NCI-H345 treated with DMSO at 0.1 percent for 48 hours (cell line): ENCODE measurements at regions not wholly inside any gene's neighbourhood (a gene's known extent, or its start where the extent isn't known, plus 50 kb on each side); places are given as distances from the start of the nearest gene placed in this dataset.
"Not testable (repeated sequence)": the region's sequence is repeated elsewhere in the genome, so short reads cannot be mapped to it uniquely, and the experiment has no call there.

Experiments used
- DNase-seq: peaks from one replicate; lab custom pipeline; 2025; ENCODE audit not compliant: unreplicated experiment; lab: John Stamatoyannopoulos, UW

DNA sequence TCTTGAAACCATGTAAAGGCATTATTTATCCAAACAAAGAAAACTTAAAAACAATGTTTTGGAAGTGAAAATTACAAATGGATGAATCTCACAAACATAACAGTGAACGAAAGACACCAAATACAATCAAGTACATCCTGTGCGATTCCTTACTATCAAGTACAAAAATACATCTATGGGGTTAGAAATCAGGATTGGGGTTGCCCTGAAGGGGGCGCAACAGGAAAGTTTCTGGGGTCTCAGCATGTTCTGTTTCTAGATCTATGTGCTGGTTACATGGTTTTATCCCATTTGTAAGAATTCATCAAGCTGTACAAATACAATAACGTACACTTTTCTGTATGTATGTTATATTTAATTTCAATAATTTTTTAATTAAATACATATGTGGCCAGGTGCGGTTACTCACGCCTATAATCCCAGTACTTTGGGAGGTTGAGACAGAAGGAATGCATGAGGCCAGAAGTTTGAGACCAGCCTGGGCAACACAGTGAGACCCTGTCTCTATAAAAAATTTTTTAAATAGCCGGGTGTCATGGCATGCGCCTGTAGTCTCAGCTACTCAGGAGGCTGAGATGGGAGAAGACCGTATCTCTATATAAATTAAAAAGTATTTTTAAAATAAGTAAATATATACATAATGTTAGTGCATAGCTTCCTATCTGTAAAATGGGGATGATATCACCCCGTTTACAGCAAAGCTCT is 121.5 kb upstream of the SOD1 start:
- DNase-seq: no peak

DNA sequence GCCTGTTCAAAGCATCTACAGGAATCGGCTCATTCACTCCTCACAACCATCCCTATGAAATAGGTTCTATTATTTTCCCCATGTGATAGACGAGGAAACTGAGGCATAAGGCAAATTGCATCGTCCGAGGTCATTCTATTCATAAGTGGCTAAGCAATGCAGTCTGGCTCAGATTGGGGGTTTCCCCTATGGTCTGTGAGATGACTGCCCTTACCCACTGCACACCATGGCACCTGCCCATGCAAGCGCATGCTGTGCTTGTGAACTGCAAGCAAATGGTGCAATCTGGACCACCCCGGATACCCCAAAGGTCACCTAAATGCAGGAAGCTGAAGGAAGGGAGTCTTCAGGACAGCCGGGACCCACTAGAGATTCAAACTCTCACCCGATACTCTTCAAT is 123.4 kb upstream of the SOD1 start:
- no peak for DNase-seq

DNA sequence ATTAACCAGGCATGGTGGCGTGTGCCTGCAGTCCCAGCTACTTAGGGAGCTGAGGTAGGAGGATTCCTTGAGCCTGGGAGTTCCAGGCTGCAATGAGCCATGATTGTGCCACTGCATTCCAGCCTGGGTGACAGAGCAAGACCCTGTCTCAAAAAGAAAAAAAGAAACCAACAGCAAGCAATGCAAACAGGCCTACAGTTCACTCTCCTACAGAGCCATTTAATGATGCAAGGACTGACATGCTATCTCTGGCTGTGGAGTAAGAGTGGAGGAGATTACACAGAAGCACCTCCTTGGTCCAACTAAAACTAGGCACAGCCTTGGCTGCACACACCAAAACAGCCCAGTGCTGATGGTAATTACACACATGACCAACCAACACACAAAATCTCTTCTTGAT is 127.5 kb upstream of the SOD1 start:
- no peak for DNase-seq

DNA sequence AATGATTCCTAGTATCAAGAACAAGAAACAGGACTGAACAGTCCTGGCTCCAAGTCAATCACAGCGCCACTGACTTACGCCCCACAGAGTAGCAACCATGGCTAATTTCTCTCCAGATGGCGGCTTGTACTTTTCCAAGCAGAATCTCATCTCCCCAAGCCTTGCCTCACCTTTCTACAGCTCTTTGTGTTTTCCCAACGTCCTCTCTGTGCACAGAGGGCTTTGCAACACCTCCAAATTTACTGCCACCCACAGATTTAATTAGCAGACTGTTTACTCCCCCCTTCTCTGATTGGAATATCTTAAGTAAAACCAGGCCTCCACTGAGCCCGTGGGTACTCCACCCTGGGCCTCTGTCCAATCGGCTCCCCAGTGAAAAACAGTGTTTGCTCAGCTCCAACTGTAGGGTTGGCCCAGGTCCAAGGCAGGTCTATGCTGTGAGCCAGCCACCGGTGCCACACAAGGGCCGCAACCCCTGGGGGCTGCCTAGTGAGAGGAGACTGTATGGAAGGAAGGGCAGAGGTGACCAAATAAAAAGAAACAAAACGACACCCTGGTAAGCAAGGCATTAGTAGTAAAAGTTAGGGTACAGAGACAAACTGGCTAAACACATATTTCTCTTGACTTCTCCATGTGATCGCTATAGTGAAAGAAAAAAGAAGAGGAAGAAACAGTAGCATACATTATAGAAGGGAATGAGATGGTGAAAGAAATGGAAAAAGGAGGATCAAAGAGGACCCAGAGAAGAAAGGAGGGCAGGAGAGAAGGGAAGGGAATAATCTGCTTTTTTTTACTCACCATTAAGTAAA is 128.4 kb upstream of the SOD1 start:
- DNase-seq: peak; percentile 99

DNA sequence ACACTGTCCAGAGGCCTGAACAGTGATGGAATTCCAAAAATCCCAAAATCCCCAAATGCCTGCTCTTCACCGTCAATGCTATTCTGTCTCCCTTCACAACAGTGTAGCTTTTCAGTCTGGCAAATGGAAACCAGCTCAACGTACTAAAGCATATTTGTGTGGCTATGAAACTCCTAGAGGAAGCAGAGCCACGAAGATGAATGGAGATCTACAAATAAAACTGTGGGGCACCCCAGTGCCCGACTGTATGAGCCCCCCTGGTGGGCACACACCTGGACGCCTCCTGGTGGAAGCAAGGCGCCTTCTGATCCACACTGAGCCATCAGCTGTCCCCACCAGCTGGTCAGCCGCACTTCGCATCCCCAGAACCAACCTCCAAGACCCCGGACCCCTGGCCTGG is 129.1 kb upstream of the SOD1 start:
- no peak for DNase-seq

DNA sequence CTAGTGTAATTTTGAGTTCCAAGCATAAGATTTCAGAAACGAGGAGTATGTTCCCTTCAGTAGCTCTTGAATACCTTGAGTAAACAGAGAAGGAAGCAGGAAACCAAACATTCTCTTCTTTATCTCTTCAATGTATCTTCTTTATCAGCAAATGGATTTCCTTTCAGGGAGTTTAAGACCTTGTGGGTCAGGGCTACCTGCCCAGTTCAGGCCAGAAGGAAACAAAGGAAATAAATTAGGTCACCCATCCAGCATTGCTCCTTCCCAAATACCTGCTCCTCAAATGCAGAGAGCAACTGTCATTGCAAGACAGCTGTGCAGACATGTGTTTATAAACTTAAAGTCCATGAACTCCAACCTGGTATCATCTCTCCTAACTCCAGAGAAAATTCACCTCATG is 130.1 kb upstream of the SOD1 start:
- DNase-seq: no peak

DNA sequence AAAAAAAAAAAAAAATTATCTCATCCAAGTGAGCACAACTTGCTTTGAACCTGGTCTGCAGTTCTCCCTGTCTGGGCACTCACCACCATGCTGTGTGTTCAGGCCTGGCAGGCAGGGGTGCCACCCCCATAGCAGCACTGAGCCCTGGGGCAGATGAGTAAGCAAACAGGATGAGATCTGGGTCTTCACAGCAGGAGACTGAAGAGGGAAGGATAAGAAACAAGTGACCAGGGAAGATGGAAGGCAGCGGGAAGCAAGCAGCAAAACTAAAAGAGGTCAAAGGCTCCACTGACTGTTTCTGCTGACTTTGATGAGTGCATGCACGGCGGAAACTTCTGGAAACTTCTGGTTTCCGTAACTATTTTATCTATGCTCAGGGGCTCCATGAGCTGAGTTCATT is 133.5 kb upstream of the SOD1 start:
- no peak for DNase-seq

DNA sequence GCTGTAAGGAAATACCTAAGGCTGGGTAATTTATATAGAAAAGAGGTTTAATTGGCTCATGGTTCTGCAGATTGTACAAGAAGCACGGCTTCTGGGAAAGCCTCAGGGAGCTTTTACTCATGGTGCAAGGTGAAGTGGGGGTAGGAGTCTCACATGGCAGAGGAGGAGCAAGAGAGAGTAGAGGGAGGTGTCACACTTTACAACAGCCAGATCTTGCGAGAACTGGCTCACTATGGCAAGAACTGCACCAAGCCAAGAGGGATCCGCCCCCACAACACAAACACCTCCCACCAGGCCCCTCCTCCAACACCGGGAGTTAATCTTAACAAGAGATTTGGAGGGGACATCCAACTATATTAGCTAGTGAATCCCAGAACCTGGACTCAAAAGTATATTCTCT is 135.4 kb upstream of the SOD1 start:
- DNase-seq: no peak

DNA sequence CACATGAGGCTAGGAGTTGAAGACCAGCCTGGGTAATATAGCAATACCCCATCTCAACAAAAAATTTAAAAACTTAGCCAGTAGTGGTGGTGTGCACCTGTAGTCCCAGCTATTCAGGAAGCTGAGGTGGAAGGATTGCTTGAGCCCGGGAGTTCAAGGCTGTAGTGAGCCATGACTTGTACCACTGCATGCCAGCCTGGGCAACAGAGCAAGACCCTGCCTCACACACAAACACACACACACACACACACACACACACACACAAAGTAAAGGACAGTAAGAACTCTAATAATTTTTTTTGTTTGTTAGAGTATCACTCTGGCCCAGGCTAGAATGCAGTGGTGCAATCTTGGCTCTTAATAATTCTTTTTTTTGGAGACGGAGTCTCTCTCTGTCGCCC is 138.0 kb upstream of the SOD1 start:
- DNase-seq: no peak

DNA sequence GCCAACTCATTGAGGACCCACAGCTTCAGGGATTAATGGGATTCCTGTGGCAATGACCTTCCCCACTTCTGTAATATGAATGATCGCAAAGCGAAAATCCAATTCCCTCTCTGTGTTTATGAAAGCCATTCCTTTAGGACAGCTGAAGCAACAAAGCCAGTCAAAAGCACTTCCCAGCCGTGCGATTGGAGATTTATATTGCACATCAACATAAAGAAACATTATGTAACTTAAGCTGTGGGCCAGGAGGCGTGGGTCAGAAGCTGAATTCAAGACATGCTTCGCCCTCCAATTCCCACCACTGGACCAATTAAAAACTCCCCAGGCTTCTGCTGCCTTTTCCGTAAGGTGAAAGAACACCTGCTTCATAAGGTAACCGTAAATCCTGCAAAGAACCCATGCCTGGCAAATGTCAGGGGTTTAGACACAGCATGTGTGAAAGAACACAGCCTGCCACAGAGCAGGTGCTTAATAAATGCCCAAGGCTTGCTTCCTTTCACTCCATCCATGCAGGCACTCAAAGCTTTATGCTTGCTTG is 138.9 kb upstream of the SOD1 start:
- peak; percentile 97 for DNase-seq

DNA sequence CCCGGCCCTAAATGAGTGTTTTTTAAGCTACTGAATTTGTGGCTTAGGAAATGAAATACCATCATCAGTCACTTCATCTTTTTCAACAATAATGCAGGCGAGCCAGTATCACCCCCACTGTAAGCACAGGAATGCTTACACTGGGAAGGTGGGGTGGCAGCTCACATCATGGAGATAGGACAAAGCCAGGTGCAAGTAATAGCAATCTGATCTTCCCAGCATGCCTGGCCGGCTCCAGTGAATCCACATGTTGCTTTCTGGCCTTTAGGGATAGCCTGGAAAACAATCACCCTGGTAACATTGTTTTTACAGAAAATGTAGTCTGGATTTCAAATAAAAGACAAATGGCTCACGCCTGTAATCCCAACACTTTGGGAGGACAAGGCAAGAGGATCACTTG is 140.9 kb upstream of the SOD1 start:
- DNase-seq: no peak

DNA sequence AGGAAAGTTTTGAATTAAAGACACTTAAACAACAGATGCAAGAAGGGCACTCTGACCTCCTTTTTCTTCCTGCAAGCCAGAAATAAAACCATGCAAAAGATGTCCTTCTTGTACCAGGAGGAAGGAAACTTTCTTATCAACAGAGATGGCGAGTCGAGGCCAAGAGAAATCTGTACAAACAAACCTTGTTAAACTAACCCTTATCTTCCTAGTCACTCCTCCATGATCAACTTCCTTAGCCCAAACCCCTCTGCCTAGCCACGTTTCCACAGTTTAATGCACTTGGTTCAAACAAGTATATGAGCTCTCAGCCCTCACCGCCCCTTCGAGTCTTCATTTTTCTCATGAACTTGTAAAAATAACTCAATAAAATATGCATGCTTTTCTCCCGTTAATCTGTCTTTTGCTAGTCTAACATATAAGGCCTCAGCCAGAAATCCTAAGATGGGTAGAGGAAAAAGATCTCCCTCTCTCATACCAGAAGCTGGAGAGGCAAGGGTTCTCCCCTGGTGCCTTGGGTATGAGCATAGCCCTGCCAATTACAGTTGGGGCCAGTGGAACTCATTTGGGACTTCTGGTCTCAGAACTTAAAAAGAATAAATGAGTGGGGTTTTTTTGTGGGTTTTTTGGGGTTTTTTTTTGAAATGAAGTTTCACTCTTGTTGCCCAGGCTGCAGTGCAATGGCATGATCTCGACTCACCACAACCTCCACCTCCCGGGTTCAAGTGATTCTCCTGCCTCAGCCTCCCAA is 141.7 kb upstream of the SOD1 start:
- DNase-seq: no peak

DNA sequence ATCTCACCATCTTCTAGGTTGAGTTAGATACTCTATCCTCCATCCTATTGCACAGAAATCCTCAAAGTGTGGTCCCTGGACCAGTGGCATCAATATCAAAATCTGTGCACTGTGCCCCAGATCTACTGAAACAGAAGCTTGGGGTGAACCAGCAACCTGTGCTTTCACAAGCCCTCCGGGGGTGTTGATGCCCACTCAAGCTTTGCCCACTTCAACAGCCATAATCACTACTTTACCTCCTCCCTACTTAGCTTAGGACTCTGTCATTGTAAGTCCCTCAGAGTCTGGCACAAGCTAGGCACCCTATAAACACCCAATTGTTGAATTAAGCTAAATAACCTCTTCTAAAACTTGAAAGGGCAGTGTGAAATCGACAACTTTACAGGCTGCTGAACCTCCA is 144.2 kb upstream of the SOD1 start:
- DNase-seq: no peak

DNA sequence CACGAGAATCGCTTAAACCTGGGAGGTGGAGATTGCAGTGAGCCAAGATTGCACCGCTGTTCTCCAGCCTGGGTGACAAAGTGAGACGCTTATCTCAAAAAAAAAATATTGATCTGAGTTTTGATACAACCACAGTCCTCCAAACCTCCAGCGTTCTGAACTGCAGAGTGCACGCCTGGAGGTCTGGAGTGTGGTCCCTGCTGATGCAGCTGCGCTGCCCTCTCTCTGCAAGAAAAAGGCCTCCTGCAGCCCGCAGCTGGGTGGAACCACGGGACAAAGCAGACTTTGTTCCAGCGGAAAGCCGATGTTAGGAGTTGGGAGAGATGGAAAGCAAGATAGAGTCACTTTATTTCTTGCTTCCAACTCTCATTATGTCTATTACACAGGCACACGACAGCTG is 144.9 kb upstream of the SOD1 start:
- DNase-seq: peak; percentile 85

DNA sequence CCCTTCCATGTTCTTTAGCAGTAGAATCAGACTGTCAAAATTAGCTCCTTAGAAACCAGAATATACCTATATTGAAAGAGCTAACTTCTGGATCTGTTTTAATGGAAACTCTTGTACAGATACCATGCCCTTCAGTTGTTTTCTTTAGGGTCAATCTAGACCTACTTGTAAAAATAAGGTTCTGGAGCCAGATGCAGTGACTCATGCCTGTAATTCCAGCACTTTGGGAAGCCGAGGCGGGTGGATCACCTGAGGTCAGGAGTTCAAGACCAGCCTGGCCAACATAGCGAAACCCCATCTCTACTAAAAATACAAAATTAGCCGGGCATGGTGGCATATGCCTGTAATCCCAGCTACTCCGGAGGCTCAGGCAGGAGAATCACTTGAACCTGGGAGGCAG is 146.0 kb upstream of the SOD1 start:
- not testable (repeated sequence) for DNase-seq

DNA sequence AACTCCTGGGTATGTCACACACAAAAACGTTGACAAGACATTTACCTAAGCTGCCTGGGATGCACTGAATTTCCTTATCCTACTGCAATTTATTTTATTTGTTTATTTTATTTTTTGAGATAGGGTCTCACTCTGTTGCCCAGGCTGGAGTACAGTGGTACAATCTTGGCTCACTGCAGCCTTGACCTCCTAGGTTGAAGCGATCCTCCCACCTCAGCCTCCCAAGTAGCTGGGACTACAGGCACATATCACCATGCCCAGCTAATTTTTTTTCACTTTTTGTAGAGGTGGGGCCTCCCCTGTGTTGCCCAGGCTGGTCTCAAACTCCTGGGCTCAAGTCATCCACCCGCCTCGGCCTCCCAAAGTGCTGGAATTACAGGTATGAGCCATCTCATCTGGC is 147.5 kb upstream of the SOD1 start:
- DNase-seq: not testable (repeated sequence)

DNA sequence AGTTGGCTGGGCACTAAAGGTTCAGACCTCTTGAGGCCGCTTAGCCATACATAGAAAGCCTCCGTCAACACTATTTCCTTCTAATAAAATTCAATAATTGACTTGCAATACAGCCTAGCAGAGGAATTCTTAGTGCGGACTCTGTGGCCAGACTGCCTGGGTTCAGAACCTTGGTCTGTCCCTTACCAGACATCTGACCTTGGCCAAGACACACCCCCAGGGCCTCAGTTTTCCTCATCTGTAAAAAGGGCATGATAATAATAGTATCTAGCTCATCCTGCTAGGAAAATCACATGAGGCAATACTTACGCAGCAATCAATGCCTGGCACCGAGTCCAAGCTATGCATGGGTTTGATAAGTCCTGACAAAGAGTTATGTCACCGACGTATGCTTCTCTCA is 148.2 kb upstream of the SOD1 start:
- DNase-seq: no peak

DNA sequence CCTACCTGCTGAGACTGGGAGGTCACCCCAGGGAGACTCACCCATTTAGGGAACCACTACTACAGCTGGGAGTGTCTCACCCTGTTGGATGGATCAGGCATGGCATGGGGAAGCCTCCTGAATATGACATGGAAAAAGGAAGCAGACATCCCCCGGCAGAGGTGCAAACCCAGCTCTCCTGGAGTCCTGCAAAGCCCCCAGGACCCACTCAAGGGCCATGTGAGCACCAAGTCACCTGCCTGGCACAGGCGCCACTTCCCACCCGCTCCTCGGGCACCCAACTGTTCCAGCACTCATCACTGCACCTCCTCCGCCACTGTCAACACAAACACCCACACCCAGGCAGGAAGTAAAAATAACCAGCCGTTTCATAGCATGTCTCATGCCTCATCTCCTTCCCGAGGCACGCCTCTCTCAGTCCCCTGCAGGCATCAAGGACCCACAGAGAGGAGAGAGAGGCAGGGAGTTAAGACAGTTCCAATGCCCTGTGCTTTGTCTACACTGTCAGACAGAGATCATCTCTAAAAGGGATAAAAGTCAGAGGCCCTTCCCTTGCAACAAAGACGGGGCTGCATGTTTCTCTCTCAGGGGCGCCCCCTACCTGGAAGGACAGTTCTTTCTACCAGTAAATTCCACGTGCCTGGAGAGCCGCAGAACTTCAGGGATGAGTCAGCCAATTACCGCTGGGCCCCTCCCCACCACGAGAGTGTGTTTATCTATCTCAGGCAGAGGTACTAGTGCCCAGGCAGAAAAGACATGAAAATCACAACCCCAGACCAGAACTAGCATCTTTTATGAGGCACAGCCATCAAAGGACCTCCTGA is 150.1 kb upstream of the SOD1 start:
- DNase-seq: peak; percentile 95

DNA sequence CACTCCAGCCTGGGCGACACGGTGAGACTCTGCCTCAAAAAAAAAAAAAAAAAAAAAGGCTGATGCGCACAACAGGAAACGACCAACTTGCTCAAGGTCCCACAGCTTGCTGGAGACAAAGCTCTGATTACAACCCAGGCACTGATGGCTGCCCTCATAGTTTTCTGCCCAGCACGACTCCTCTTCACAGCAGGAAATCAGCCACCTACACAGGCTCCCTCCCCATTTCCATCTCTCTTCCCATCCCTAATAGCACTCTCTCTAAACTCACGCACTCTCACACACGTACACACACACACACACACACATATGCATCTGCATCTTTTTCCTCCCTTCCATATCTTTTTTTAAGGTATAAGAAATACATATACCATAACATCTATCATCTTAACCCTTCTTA is 153.5 kb upstream of the SOD1 start:
- peak; percentile 39 for DNase-seq

DNA sequence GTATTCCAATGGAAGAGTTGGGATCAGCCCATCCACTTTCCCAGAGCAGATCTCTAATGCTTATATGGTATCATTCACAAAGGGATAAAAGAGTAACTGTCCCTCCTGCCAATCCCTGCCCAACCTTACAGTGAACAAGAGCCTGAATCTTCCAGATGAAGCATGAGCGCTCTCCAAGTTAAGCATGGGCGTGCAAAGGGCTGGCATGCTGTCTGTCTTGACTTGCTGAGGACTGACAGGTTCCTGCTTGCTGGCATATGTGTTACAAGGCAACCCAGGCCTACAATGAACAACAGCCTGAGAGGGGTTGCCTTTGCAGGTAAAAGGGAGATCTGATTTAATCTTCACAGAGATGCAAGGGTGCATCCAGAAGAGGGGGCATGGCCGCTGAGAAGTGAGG is 155.6 kb upstream of the SOD1 start:
- no peak for DNase-seq

DNA sequence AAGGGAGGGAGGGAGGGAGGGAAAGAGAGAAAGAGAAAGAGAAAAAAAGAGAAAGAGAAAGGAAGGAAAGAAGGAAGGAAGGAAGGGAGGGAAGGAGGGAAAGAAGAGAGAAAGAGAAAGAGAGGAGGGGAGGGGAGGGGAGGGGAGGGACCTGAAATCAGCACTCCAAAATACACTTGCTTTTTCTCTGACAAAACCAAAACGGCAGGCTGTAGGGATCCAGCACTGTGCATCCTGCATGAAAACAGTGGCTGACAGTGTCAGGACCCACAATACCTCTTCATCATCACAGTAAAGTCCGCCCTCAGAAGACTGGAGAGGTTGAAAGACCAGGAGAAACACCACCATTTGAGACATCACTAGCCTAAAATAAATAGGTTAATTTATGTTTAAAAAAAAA is 156.0 kb upstream of the SOD1 start:
- DNase-seq: no peak
